Nephron progenitor cell (in vitro differentiated cells): ENCODE measurements at regions not wholly inside any gene's neighbourhood (a gene's known extent, or its start where the extent isn't known, plus 50 kb on each side); places are given as distances from the start of the nearest gene placed in this dataset.
A peak's percentile ranks its signal among the peaks of the same experiment; 100 is the strongest.

Source experiments
- DNase-seq: peaks from one replicate; pipeline ENCODE4 v3.0.0; 2021
- H3K27ac Mint-ChIP-seq: 2 replicates; pipeline ENCODE4 v1.8.0; 2021; ENCODE audit warnings: mild to moderate bottlenecking, moderate library complexity, mixed read lengths
- H3K27me3 Mint-ChIP-seq: 2 replicates; pipeline ENCODE4 v1.8.0; 2021; ENCODE audit warnings: mild to moderate bottlenecking, low read depth, mixed read lengths; ENCODE audit not compliant: poor library complexity
- H3K36me3 Mint-ChIP-seq: 2 replicates; pipeline ENCODE4 v1.8.0; 2021; ENCODE audit warnings: low read depth, mixed read lengths
- H3K4me1 Mint-ChIP-seq: 2 replicates; pipeline ENCODE4 v1.8.0; 2021; ENCODE audit warnings: mixed read lengths
- H3K4me3 Mint-ChIP-seq: 2 replicates; pipeline ENCODE4 v1.8.0; 2021; ENCODE audit warnings: mild to moderate bottlenecking, moderate library complexity, mixed read lengths
- H3K9me3 Mint-ChIP-seq: 2 replicates; pipeline ENCODE4 v1.8.0; 2021; ENCODE audit warnings: mild to moderate bottlenecking, moderate library complexity, mixed read lengths
- CTCF ChIP-seq: fragments of 200-600 bp; sonication (generic); IDR thresholded peaks from 2 replicates; pipeline ENCODE4 v1.5.0; 2021; ENCODE audit warnings: antibody characterized with exemption

- Mint-ChIP-seq H3K4me3 (no peak overlapping the region), H3K36me3 (no peaks in the 10 kb centered on the region), H3K9me3 (no peaks in the 10 kb centered on the region), H3K4me1 (no peaks in the 10 kb centered on the region), H3K27me3 (no peaks in the 10 kb centered on the region), H3K27ac (no peak overlapping the region)
- DNase-seq, result no peak
- no peak for TF ChIP-seq CTCF
These were observed 105.4 kb upstream of the ATP10B start for GRCh38 chr5:160957312-160957861.

GRCh38 chr5:160956051-160956450, 104.0 kb upstream of the ATP10B start:
- Mint-ChIP-seq H3K4me3 (no peak overlapping the region), H3K27me3 (no peaks in the 10 kb centered on the region), H3K4me1 (no peaks in the 10 kb centered on the region), H3K27ac (no peak overlapping the region), H3K9me3 (no peaks in the 10 kb centered on the region), H3K36me3 (no peaks in the 10 kb centered on the region)
- TF ChIP-seq CTCF, result no peak
- DNase-seq, result no peak

GRCh38 chr5:160950311-160950710, 98.3 kb upstream of the ATP10B start:
- Mint-ChIP-seq H3K27ac (no peak overlapping the region), H3K36me3 (no peaks in the 10 kb centered on the region), H3K27me3 (no peaks in the 10 kb centered on the region), H3K4me1 (no peaks in the 10 kb centered on the region), H3K4me3 (no peak overlapping the region), H3K9me3 (peaks cover 17% of the 10 kb centered on the region)
- TF ChIP-seq CTCF, result no peak
- DNase-seq, result no peak

GRCh38 chr5:160940725-160941124, 88.7 kb upstream of the ATP10B start:
- peaks cover 19% of the 10 kb centered on the region for H3K9me3 Mint-ChIP-seq
- no peak overlapping the region for H3K4me3 Mint-ChIP-seq
- no peak for DNase-seq
- no peaks in the 10 kb centered on the region for H3K27me3 Mint-ChIP-seq
- no peaks in the 10 kb centered on the region for H3K4me1 Mint-ChIP-seq
- peak overlapping the region; percentile 40 for H3K27ac Mint-ChIP-seq
- TF ChIP-seq CTCF, result no peak
- no peaks in the 10 kb centered on the region for H3K36me3 Mint-ChIP-seq

- H3K36me3 Mint-ChIP-seq, result no peaks in the 10 kb centered on the region
- DNase-seq, result no peak
- no peak for TF ChIP-seq CTCF
- H3K4me1 Mint-ChIP-seq, result no peaks in the 10 kb centered on the region
- peaks cover 15% of the 10 kb centered on the region for H3K9me3 Mint-ChIP-seq
- H3K27me3 Mint-ChIP-seq, result no peaks in the 10 kb centered on the region
- H3K27ac Mint-ChIP-seq, result no peak overlapping the region
- H3K4me3 Mint-ChIP-seq, result no peak overlapping the region
These were observed 86.5 kb upstream of the ATP10B start for GRCh38 chr5:160938532-160938931.

- DNase-seq, result no peak
- H3K36me3 Mint-ChIP-seq, result no peaks in the 10 kb centered on the region
- no peak overlapping the region for H3K4me3 Mint-ChIP-seq
- no peak for TF ChIP-seq CTCF
- peaks cover 10% of the 10 kb centered on the region for H3K9me3 Mint-ChIP-seq
- H3K27me3 Mint-ChIP-seq, result no peaks in the 10 kb centered on the region
- H3K4me1 Mint-ChIP-seq, result no peaks in the 10 kb centered on the region
- no peak overlapping the region for H3K27ac Mint-ChIP-seq
These were observed 85.6 kb upstream of the ATP10B start for GRCh38 chr5:160937570-160937969.
